GM12865 (cell line): ENCODE measurements at regions not wholly inside any gene's neighbourhood (a gene's known extent, or its start where the extent isn't known, plus 50 kb on each side); places are given as distances from the start of the nearest gene placed in this dataset.

Source experiments
- DNase-seq: peaks from one replicate; pipeline ENCODE4 v3.0.0; 2010; ENCODE audit warnings: low read depth
- H3K4me3 ChIP-seq: 2 replicates; pipeline ENCODE4 v1.5.1; 2011; ENCODE audit warnings: mild to moderate bottlenecking, low read depth, low read length, control low read depth
- CTCF ChIP-seq: IDR thresholded peaks from 2 replicates; pipeline ENCODE4 v1.5.1; 2011; ENCODE audit warnings: low read length, control low read depth, low read depth, inconsistent platforms; ENCODE audit not compliant: insufficient read depth; ENCODE audit errors: missing control alignments

GRCh38 chr20:23198815-23199214 is 112.7 kb upstream of the CD93 start:
- no peak for TF ChIP-seq CTCF
- no peak overlapping the region for H3K4me3 ChIP-seq
- no peak for DNase-seq

- no peak for TF ChIP-seq CTCF
- no peak overlapping the region for H3K4me3 ChIP-seq
- no peak for DNase-seq
Measured at GRCh38 chr20:23197836-23198235, 111.7 kb upstream of the CD93 start.

- peak; percentile 22 for DNase-seq
- H3K4me3 ChIP-seq, result no peak overlapping the region
- no peak for TF ChIP-seq CTCF
Measured at GRCh38 chr20:23195636-23196035, 109.5 kb upstream of the CD93 start.

GRCh38 chr20:23193801-23194384 is 107.8 kb upstream of the CD93 start:
- no peak for TF ChIP-seq CTCF
- no peak overlapping the region for H3K4me3 ChIP-seq
- no peak for DNase-seq

- peak; percentile 21 for DNase-seq
- no peak overlapping the region for H3K4me3 ChIP-seq
- no peak for TF ChIP-seq CTCF
Measured at GRCh38 chr20:23192469-23192868, 106.3 kb upstream of the CD93 start.

GRCh38 chr20:23190557-23190956 is 104.4 kb upstream of the CD93 start:
- DNase-seq, result no peak
- no peak overlapping the region for H3K4me3 ChIP-seq
- no peak for TF ChIP-seq CTCF

- TF ChIP-seq CTCF, result no peak
Measured at GRCh38 chr20:23189854-23190253, 103.7 kb upstream of the CD93 start.

More at GRCh38 chr20:23189854-23190253, 103.7 kb upstream of the CD93 start:
- peak; percentile 22 for DNase-seq
- H3K4me3 ChIP-seq, result no peak overlapping the region
